K562 (cell line): ENCODE measurements at regions not wholly inside any gene's neighbourhood (a gene's known extent, or its start where the extent isn't known, plus 50 kb on each side); places are given as distances from the start of the nearest gene placed in this dataset.

Source experiments
- CEBPB ChIP-seq: fragments of 450-650 bp; IDR thresholded peaks from 2 replicates; pipeline ENCODE4 v1.6.1; 2016; ENCODE audit warnings: missing genetic modification characterization, missing compliant biosample characterization
- CHD2 ChIP-seq: IDR thresholded peaks from 2 replicates; pipeline ENCODE4 v1.6.1; 2011; ENCODE audit warnings: low read depth, low read length
- CTCF ChIP-seq, 3 experiments: IDR thresholded peaks in 2 of 3; conservative IDR thresholded peaks in 1 of 3; 2 replicates each; pipeline ENCODE4 v1.5.1; 2011 to 2012; ENCODE audit warnings: low read length in 3 of 3, mild to moderate bottlenecking in 3 of 3, control low read depth in 2 of 3, improper control_type of control experiment in 1 of 3, inconsistent platforms in 1 of 3, low read depth in 1 of 3, mixed read lengths in 1 of 3, moderate library complexity in 1 of 3; ENCODE audit not compliant: insufficient read depth in 2 of 3
- ELK1 ChIP-seq: sonication (generic); formaldehyde crosslinking; IDR thresholded peaks from 2 replicates; pipeline ENCODE4 v1.8.1; 2022; ENCODE audit warnings: missing genetic modification reagents
- PHF20 ChIP-seq: fragments of 450-650 bp; IDR thresholded peaks from 2 replicates; pipeline ENCODE4 v1.6.1; 2018; ENCODE audit not compliant: partially characterized antibody
- TAF1 ChIP-seq: IDR thresholded peaks from 2 replicates; pipeline ENCODE4 v1.6.1; 2011; ENCODE audit warnings: mild to moderate bottlenecking, low read length, moderate library complexity; ENCODE audit not compliant: insufficient read depth, control insufficient read depth, severe bottlenecking; ENCODE audit errors: extremely low read depth
- ZNF146 ChIP-seq: IDR thresholded peaks from one replicate; pipeline ENCODE4 v1.6.1; 2018; ENCODE audit warnings: missing compliant biosample characterization; ENCODE audit not compliant: unreplicated experiment
- ZNF707 ChIP-seq: fragments of 250-450 bp; sonication (Bioruptor Pico); conservative IDR thresholded peaks from 2 replicates; pipeline ENCODE4 v1.8.0; 2022; ENCODE audit warnings: inconsistent platforms, mild to moderate bottlenecking, moderate library complexity

- TF ChIP-seq CHD2 = no peak
- TF ChIP-seq CTCF (IDR thresholded peaks at IDR 0.05 in 2 of 3, conservative IDR thresholded peaks at IDR 0.05 in 1 of 3; ENCODE audit: insufficient read depth in 2 of 3, low read depth in 1 of 3, low read length in 3 of 3) = no peak
- no peak for TF ChIP-seq ELK1
- TF ChIP-seq ZNF146 (CRISPR knock-in tag) = no peak
- TF ChIP-seq PHF20 = no peak
- no peak for TF ChIP-seq CEBPB (tag)
- TF ChIP-seq ZNF707 (CRISPR knock-in tag) = no peak
- no peak for TF ChIP-seq TAF1
These were observed 340.0 kb upstream of the TMCO5A start for GRCh38 chr15:37594417-37594816.
